ENCODE measurements at regions not wholly inside any gene's neighbourhood (a gene's known extent, or its start where the extent isn't known, plus 50 kb on each side); places are given as distances from the start of the nearest gene placed in this dataset.

DNA sequence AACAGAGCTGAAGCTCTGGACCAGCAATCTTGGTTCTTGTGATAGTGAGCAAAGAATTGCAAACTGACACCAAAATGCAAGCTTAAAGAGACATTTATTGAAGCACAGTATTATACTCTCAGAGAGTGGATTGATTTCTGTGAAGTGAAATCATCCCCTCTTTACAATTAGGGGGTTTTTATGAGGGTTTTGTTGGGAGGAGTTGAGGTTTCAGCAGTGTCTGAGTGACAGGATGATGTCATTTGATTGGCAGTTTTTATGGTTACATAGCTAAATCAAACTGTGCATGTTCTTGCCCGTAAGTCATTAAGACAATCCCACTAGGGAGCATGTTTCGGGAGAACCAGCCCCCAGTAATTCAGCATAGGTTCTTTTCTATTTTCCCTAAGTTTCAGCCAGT, 1200.5 kb downstream of the SI start:
- TF ChIP-seq, protein P1, sequence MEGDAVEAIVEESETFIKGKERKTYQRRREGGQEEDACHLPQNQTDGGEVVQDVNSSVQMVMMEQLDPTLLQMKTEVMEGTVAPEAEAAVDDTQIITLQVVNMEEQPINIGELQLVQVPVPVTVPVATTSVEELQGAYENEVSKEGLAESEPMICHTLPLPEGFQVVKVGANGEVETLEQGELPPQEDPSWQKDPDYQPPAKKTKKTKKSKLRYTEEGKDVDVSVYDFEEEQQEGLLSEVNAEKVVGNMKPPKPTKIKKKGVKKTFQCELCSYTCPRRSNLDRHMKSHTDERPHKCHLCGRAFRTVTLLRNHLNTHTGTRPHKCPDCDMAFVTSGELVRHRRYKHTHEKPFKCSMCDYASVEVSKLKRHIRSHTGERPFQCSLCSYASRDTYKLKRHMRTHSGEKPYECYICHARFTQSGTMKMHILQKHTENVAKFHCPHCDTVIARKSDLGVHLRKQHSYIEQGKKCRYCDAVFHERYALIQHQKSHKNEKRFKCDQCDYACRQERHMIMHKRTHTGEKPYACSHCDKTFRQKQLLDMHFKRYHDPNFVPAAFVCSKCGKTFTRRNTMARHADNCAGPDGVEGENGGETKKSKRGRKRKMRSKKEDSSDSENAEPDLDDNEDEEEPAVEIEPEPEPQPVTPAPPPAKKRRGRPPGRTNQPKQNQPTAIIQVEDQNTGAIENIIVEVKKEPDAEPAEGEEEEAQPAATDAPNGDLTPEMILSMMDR (IDR thresholded peaks at IDR 0.05), result no peak
- no peak overlapping the region for H3K4me3 ChIP-seq
- DNase-seq, result no peak
- H3K36me3 ChIP-seq, result no peaks in the 10 kb centered on the region
- no peaks in the 10 kb centered on the region for H3K27me3 ChIP-seq
- H3K4me1 ChIP-seq, result no peaks in the 10 kb centered on the region
- H3K9me3 ChIP-seq, result peaks cover 0 to 24% of the 10 kb centered on the region in 2 donors
- no peak for ATAC-seq
- intact Hi-C loops (cut with DNase I), result no loop called here
- H3K27ac ChIP-seq, result no peak overlapping the region

DNA sequence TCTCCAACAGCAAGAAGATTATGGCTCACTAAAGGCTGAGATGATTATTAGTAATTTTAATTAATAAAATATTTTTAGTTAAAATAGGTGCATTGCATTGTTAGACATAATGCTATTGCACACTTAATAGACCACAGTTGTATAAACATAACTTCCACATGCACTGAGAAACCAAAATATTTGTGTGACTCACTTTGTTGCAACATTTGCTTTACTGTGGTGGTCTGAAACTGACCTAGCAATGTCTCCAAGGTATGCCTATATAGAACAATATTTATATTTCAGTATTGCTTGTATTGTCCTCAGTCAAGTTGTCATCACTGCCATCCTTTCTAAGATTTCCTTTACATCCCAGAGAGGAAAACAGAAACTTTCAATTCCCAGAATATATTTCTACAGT, 1215.2 kb downstream of the SI start:
- DNase-seq, result no peak
- Histone ChIP-seq H3K36me3 (no peaks in the 10 kb centered on the region), H3K27me3 (no peaks in the 10 kb centered on the region), H3K27ac (no peak overlapping the region), H3K4me1 (no peaks in the 10 kb centered on the region), H3K9me3 (peaks cover 0 to 5% of the 10 kb centered on the region in 2 donors), H3K4me3 (no peak overlapping the region)
- no peak for ATAC-seq
- TF ChIP-seq, protein P1 (IDR thresholded peaks at IDR 0.05), result no peak
- intact Hi-C loops (cut with DNase I), result no loop called here

DNA sequence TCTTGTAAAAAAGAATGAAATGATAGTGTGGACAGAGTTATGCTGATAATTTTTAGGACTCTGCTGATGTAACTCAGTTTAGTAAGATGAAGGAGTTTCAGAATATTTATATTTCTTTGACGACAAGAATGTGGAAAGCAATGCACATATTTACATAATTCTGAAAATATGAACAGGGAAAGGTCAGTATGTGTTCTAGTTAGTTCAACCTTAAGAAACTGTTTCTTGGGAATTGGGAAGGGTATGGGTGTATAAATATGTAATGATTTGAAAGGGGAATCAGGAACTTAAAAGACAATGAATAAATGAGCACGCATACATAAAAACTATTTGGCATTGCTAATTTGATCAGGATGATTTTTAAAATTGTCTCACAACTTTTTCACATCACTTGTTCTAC, 1226.1 kb downstream of the SI start:
- intact Hi-C loops (cut with DNase I), result no loop called here
- TF ChIP-seq, protein P1 (IDR thresholded peaks at IDR 0.05), result no peak
- ATAC-seq, result no peak

DNA sequence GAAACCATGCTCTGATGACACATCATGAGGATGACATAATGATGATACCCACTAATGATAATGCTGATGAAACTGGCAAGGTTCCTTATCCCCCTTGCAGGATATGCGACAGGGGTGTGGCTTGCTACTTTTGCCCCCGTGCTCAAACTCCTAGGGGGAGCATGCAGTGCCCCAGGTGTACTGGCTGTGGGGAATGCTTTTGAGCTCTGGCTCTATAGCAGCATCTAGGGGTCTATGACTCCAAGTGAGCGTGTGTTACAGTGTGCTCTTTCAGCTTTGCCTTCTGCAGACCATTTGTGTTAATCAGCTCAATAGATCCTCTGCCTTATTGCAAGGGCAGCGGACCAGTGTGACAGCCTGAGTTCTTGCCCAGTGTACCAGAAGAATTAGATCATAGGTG, 1239.5 kb downstream of the SI start:
- intact Hi-C loops (cut with DNase I), result no loop called here
- Histone ChIP-seq H3K27me3 (no peaks in the 10 kb centered on the region), H3K9me3 (no peaks in the 10 kb centered on the region), H3K36me3 (no peaks in the 10 kb centered on the region), H3K4me1 (no peaks in the 10 kb centered on the region), H3K4me3 (no peak overlapping the region), H3K27ac (no peak overlapping the region)
- no peak for DNase-seq
- ATAC-seq, result no peak
- TF ChIP-seq, protein P1 (IDR thresholded peaks at IDR 0.05), result no peak

More for the DNA sequence above, 1226.1 kb downstream of the SI start:
- no peak for DNase-seq
- Histone ChIP-seq H3K4me3 (no peak overlapping the region), H3K27me3 (no peaks in the 10 kb centered on the region), H3K27ac (no peak overlapping the region), H3K4me1 (no peaks in the 10 kb centered on the region), H3K36me3 (no peaks in the 10 kb centered on the region), H3K9me3 (no peaks in the 10 kb centered on the region)

DNA sequence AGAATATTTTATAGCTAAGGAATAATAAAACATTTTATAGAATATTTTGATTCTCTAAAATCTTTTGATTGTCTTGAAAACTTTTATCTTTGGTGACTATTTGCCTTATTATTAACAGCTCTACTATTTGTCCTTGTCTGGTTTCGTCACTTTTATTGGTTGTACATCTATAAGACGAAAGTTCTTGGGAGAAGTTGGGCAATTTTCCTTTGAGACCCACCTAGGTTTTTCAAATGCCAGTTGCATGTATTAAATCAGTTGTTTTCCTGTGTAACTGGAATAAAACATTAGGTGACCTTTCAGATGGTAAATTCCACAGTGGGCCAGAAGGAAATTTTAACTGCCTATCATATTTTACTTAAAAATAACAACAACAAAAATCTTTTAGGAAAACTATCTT, 1245.7 kb downstream of the SI start:
- TF ChIP-seq, protein P1 (IDR thresholded peaks at IDR 0.05), result no peak
- no peaks in the 10 kb centered on the region for H3K9me3 ChIP-seq
- no peaks in the 10 kb centered on the region for H3K36me3 ChIP-seq
- H3K27me3 ChIP-seq, result no peaks in the 10 kb centered on the region
- DNase-seq, result no peak
- H3K4me1 ChIP-seq, result no peaks in the 10 kb centered on the region
- no peak overlapping the region for H3K27ac ChIP-seq
- ATAC-seq, result no peak
- no peak overlapping the region for H3K4me3 ChIP-seq
- intact Hi-C loops (cut with DNase I), result no loop called here

Measured in left lung (tissue), 4 donors.